ENCODE measurements at regions not wholly inside any gene's neighbourhood (a gene's known extent, or its start where the extent isn't known, plus 50 kb on each side); places are given as distances from the start of the nearest gene placed in this dataset.
A peak's percentile ranks its signal among the peaks of the same experiment; 100 is the strongest.

DNA sequence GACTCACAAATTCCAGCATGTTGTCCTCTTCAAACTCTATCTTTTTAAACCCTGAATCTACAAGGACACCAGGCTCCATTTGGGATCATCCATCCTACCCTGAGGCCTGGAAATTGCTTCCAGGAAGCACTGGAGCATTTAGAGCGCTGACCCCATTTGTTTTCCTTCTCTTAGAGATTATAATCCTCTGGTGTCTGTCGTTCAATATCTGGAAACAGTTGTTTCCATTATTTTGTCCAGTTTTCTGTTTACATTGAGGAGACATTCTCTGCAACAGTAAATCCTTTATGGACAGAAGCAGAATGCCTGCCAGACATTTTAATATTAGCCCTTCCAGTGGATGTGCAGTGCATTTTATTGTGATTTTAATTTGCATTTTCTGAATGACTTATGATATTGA is 119.4 kb upstream of the MEOX2 start:
- intact Hi-C loops (cut with DNase I) = no loop called here
- ATAC-seq (no peak), DNase-seq (no peak)
- Histone ChIP-seq H3K36me3 (ENCODE audit: insufficient read depth in 1 of 2, low read depth in 1 of 2) (no peaks in the 10 kb centered on the region), H3K4me3 (no peak overlapping the region), H3K9me3 (no peaks in the 10 kb centered on the region), H3K4me1 (no peaks in the 10 kb centered on the region), H3K27ac (no peak overlapping the region), H3K27me3 (ENCODE audit: insufficient read depth in 3 of 3, low read length in 2 of 3) (no peaks in the 10 kb centered on the region)
- WGBS, 3 donors = 59 to 69% (median 64%) methylated on average over 2 of the region's 2 CpGs
- TF ChIP-seq, protein P1, sequence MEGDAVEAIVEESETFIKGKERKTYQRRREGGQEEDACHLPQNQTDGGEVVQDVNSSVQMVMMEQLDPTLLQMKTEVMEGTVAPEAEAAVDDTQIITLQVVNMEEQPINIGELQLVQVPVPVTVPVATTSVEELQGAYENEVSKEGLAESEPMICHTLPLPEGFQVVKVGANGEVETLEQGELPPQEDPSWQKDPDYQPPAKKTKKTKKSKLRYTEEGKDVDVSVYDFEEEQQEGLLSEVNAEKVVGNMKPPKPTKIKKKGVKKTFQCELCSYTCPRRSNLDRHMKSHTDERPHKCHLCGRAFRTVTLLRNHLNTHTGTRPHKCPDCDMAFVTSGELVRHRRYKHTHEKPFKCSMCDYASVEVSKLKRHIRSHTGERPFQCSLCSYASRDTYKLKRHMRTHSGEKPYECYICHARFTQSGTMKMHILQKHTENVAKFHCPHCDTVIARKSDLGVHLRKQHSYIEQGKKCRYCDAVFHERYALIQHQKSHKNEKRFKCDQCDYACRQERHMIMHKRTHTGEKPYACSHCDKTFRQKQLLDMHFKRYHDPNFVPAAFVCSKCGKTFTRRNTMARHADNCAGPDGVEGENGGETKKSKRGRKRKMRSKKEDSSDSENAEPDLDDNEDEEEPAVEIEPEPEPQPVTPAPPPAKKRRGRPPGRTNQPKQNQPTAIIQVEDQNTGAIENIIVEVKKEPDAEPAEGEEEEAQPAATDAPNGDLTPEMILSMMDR (IDR thresholded peaks at IDR 0.05) = no peak

GRCh38 chr7:15802425-15802824 is 115.9 kb upstream of the MEOX2 start:
- Histone ChIP-seq H3K27ac (no peak overlapping the region), H3K4me1 (no peaks in the 10 kb centered on the region), H3K36me3 (ENCODE audit: insufficient read depth in 1 of 2, low read depth in 1 of 2) (no peaks in the 10 kb centered on the region), H3K9me3 (no peaks in the 10 kb centered on the region), H3K4me3 (no peak overlapping the region), H3K27me3 (ENCODE audit: insufficient read depth in 3 of 3, low read length in 2 of 3) (no peaks in the 10 kb centered on the region)
- intact Hi-C loops (cut with DNase I) = no loop called here
- TF ChIP-seq, protein P1 (IDR thresholded peaks at IDR 0.05) = no peak
- 80 to 82% (median 81%) methylated on average over 1 of the region's 1 CpG for WGBS, 3 donors
- ATAC-seq (no peak), DNase-seq (no peak)

DNA sequence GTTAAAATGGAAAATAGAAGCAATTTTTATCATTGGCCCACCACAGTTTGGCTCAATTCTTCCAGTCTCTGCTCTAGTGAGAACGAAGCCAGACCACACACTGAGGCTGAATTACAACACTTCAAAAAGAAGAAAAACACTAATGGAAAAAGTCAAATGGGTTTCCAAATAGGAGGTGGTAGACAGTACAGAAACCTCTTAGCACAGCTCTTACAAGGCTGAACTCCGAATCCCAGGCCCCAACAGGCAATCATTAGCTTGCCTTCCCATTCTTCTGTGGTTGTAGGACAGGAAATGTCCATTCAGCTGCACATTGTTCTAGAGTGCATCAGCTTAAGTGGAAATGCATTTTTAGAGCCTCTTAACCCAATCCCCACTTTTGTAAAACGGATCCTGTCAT is 115.1 kb upstream of the MEOX2 start:
- DNase-seq = no peak
- no peaks in the 10 kb centered on the region for H3K4me1 ChIP-seq
- H3K36me3 ChIP-seq (ENCODE audit: insufficient read depth in 1 of 2, low read depth in 1 of 2) = no peaks in the 10 kb centered on the region
- H3K4me3 ChIP-seq = no peak overlapping the region
- no peaks in the 10 kb centered on the region for H3K27me3 ChIP-seq (ENCODE audit: insufficient read depth in 3 of 3, low read length in 2 of 3)
- peak in 3 of 4 donors; percentile 44 to 70 (median 53) for ATAC-seq
- intact Hi-C loops (cut with DNase I) = no loop called here
- TF ChIP-seq, protein P1 (IDR thresholded peaks at IDR 0.05) = no peak
- 45 to 53% (median 48%) methylated on average over 3 of the region's 3 CpGs for WGBS, 3 donors
- H3K27ac ChIP-seq = peak overlapping the region; percentile 2
- H3K9me3 ChIP-seq = no peaks in the 10 kb centered on the region

- no peaks in the 10 kb centered on the region for H3K36me3 ChIP-seq (ENCODE audit: insufficient read depth in 1 of 2, low read depth in 1 of 2)
- ATAC-seq = no peak
- no peaks in the 10 kb centered on the region for H3K27me3 ChIP-seq (ENCODE audit: insufficient read depth in 3 of 3, low read length in 2 of 3)
- H3K27ac ChIP-seq = peak overlapping the region; percentile 2
- no peak for DNase-seq
- H3K4me3 ChIP-seq = no peak overlapping the region
- intact Hi-C loops (cut with DNase I) = no loop called here
- TF ChIP-seq, protein P1 (IDR thresholded peaks at IDR 0.05) = no peak
- no peaks in the 10 kb centered on the region for H3K4me1 ChIP-seq
- H3K9me3 ChIP-seq = no peaks in the 10 kb centered on the region
Measured at GRCh38 chr7:15801041-15801440, 114.6 kb upstream of the MEOX2 start.

DNA sequence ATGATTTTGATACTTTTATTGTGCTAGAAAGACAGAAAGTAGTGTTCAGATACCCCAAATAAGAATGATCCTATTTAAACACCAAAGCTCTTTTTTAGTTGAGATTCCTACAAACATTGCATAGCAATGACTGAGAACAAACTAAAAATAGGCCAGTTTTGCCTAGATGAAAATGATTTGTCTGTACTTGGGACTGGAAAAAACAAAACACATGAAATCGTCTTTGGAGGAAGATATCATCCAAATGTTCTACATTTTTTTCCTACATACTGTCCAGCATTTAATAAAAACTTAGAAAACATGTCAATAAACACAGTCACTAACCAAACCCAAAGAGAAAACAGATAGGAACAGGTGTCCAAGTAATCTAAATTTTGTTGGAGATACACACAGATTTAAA is 111.6 kb upstream of the MEOX2 start:
- H3K36me3 ChIP-seq (ENCODE audit: insufficient read depth in 1 of 2, low read depth in 1 of 2) = no peaks in the 10 kb centered on the region
- no peaks in the 10 kb centered on the region for H3K9me3 ChIP-seq
- 20 to 24% (median 23%) methylated on average over 1 of the region's 1 CpG for WGBS, 3 donors
- TF ChIP-seq, protein P1 (IDR thresholded peaks at IDR 0.05) = no peak
- no peak overlapping the region for H3K27ac ChIP-seq
- H3K27me3 ChIP-seq (ENCODE audit: insufficient read depth in 3 of 3, low read length in 2 of 3) = no peaks in the 10 kb centered on the region
- no peak overlapping the region for H3K4me3 ChIP-seq
- no peak for ATAC-seq
- DNase-seq = no peak
- intact Hi-C loops (cut with DNase I) = no loop called here
- no peaks in the 10 kb centered on the region for H3K4me1 ChIP-seq
